ENCODE measurements at regions not wholly inside any gene's neighbourhood (a gene's known extent, or its start where the extent isn't known, plus 50 kb on each side); places are given as distances from the start of the nearest gene placed in this dataset.

DNA sequence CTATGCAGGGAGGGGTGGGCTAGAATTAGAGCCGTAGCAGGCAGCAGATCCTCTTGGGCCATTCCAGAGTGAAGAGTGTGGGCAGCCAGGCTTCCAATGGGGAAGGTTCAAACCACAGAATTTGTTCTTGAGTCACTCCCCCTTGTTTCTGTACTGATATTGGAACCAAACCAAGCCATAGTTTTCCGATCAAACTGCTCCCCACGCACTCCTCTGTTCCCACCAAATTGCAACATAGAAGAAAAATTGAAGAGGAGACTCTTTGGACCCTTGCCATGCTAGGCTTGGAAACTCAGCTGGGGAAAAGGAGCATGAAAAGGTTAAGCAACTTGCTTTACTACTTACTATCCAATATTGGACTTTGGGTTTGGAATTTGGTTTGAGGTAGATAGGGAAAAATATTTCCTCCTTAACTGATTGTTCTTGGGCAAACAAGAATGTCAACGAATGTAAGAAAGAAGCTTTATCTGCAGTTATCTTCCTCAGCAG, 165.8 kb upstream of the NR3C1 start:
- no peak overlapping the region for H3K27ac ChIP-seq
- intact Hi-C loops (cut with DNase I; ENCODE audit: low total_unique reads), result no loop called here

DNA sequence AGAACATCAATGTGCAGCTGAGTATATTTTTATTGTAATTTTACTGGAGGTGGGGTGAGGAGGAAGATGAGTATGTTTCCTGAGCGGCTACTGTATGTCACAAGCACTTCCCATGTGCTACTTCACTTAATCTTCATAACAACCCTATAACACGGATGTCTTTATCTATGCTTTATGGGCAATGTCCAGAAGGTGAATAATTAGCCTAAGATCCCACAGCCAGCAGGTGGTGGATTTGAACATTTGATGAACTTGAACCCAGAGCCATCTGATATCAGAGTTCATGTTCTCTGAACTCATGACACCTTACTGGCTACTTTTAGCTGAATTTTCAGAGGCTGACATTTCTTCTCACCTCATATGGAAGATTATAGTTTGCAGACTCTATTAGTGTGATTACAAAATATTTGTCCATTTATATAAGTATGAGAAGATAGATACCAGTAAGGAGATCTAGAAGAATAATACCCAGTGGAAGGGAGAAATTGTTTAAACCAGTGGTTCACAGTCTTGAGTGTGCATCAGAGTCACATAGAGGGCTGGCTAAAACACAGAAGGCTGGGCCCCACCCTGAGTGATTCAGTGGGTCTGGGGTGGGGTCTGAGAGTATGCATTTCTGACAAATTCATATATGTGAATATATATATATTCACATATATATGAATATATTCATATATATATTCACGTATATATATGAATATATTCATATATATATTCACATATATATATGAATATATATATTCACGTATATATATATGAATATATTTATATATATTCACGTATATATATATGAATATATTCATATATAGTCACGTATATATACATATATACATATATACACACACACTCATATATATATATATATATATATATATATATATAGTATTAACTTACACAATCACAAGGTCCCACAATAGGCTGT, 164.4 kb upstream of the NR3C1 start:
- intact Hi-C loops (cut with DNase I; ENCODE audit: low total_unique reads), result no loop called here
- no peak for DNase-seq
- Histone ChIP-seq H3K27me3 (no peaks in the 10 kb centered on the region), H3K4me3 (no peak overlapping the region), H3K36me3 (no peaks in the 10 kb centered on the region), H3K9me3 (no peaks in the 10 kb centered on the region), H3K4me1 (no peaks in the 10 kb centered on the region), H3K27ac (no peak overlapping the region)
- TF ChIP-seq, protein P1, sequence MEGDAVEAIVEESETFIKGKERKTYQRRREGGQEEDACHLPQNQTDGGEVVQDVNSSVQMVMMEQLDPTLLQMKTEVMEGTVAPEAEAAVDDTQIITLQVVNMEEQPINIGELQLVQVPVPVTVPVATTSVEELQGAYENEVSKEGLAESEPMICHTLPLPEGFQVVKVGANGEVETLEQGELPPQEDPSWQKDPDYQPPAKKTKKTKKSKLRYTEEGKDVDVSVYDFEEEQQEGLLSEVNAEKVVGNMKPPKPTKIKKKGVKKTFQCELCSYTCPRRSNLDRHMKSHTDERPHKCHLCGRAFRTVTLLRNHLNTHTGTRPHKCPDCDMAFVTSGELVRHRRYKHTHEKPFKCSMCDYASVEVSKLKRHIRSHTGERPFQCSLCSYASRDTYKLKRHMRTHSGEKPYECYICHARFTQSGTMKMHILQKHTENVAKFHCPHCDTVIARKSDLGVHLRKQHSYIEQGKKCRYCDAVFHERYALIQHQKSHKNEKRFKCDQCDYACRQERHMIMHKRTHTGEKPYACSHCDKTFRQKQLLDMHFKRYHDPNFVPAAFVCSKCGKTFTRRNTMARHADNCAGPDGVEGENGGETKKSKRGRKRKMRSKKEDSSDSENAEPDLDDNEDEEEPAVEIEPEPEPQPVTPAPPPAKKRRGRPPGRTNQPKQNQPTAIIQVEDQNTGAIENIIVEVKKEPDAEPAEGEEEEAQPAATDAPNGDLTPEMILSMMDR (IDR thresholded peaks at IDR 0.05), result no peak
- no peak for TF ChIP-seq POLR2A (IDR thresholded peaks at IDR 0.05)

More for the DNA sequence above, 165.8 kb upstream of the NR3C1 start:
- no peaks in the 10 kb centered on the region for H3K27me3 ChIP-seq
- no peaks in the 10 kb centered on the region for H3K36me3 ChIP-seq
- no peak overlapping the region for H3K4me3 ChIP-seq
- H3K4me1 ChIP-seq, result no peaks in the 10 kb centered on the region
- TF ChIP-seq POLR2A (IDR thresholded peaks at IDR 0.05), result no peak
- TF ChIP-seq, protein P1 (IDR thresholded peaks at IDR 0.05), result no peak
- H3K9me3 ChIP-seq, result no peaks in the 10 kb centered on the region
- peak in 1 of 2 donors; percentile 30 for DNase-seq

GRCh38 chr5:143566139-143566538, 162.7 kb upstream of the NR3C1 start:
- Histone ChIP-seq H3K4me1 (no peaks in the 10 kb centered on the region), H3K27ac (no peak overlapping the region), H3K36me3 (no peaks in the 10 kb centered on the region), H3K27me3 (no peaks in the 10 kb centered on the region), H3K4me3 (no peak overlapping the region), H3K9me3 (no peaks in the 10 kb centered on the region)
- no peak for DNase-seq
- no peak for TF ChIP-seq POLR2A (IDR thresholded peaks at IDR 0.05)
- TF ChIP-seq, protein P1 (IDR thresholded peaks at IDR 0.05), result no peak
- intact Hi-C loops (cut with DNase I; ENCODE audit: low total_unique reads), result no loop called here

- no peak for DNase-seq
- Histone ChIP-seq H3K36me3 (no peaks in the 10 kb centered on the region), H3K9me3 (no peaks in the 10 kb centered on the region), H3K4me1 (no peaks in the 10 kb centered on the region), H3K27ac (no peak overlapping the region), H3K4me3 (no peak overlapping the region), H3K27me3 (no peaks in the 10 kb centered on the region)
- TF ChIP-seq, protein P1 (IDR thresholded peaks at IDR 0.05), result no peak
- TF ChIP-seq POLR2A (IDR thresholded peaks at IDR 0.05), result no peak
- intact Hi-C loops (cut with DNase I; ENCODE audit: low total_unique reads), result no loop called here
These were observed 160.9 kb upstream of the NR3C1 start for GRCh38 chr5:143564417-143564816.

DNA sequence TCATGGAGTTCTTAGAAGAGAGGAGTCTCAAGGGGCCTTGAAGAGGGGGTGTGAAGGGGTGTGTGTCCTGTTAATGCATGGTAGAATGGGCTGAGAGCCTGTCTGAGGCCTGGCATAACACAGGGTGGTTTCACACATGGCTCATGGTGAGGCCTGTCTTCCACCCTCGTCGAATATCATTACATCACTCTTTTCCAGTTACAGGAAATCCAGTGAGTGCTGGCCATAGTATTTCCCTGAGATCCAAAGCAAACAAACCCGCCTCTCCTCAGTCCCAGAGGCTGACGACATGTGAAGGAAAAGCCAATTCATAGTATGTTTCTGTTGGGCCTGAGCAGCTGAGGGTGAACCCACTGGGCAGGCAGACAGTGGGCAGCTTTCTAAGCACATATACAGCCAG, 159.4 kb upstream of the NR3C1 start:
- TF ChIP-seq POLR2A (IDR thresholded peaks at IDR 0.05), result no peak
- TF ChIP-seq, protein P1 (IDR thresholded peaks at IDR 0.05), result no peak
- Histone ChIP-seq H3K9me3 (no peaks in the 10 kb centered on the region), H3K4me1 (no peaks in the 10 kb centered on the region), H3K36me3 (no peaks in the 10 kb centered on the region), H3K27ac (no peak overlapping the region), H3K4me3 (no peak overlapping the region), H3K27me3 (no peaks in the 10 kb centered on the region)
- DNase-seq, result no peak
- intact Hi-C loops (cut with DNase I; ENCODE audit: low total_unique reads), result no loop called here

Measured in uterus (tissue), 3 donors.